Ishikawa (cell line): ENCODE measurements at regions not wholly inside any gene's neighbourhood (a gene's known extent, or its start where the extent isn't known, plus 50 kb on each side); places are given as distances from the start of the nearest gene placed in this dataset.

Source experiments
- CEBPB ChIP-seq: IDR thresholded peaks from 2 replicates; pipeline ENCODE4 v1.6.1; 2012
- CREB1 ChIP-seq: IDR thresholded peaks from 2 replicates; pipeline ENCODE4 v1.6.1; 2012; ENCODE audit warnings: low read depth
- EGR1 ChIP-seq: IDR thresholded peaks from 2 replicates; pipeline ENCODE4 v1.6.1; 2012
- EP300 ChIP-seq: IDR thresholded peaks from 2 replicates; pipeline ENCODE4 v1.6.1; 2012; ENCODE audit warnings: borderline replicate concordance
- FOXM1 ChIP-seq: IDR thresholded peaks from 2 replicates; pipeline ENCODE4 v1.6.1; 2012; ENCODE audit warnings: low read depth, borderline replicate concordance
- NFIC ChIP-seq: IDR thresholded peaks from 2 replicates; pipeline ENCODE4 v1.6.1; 2012
- RAD21 ChIP-seq: IDR thresholded peaks from 2 replicates; pipeline ENCODE4 v1.6.1; 2012; ENCODE audit warnings: low read depth
- TAF1 ChIP-seq: IDR thresholded peaks from 2 replicates; pipeline ENCODE4 v1.6.1; 2012; ENCODE audit warnings: low read depth, mild to moderate bottlenecking
- TCF12 ChIP-seq: IDR thresholded peaks from 2 replicates; pipeline ENCODE4 v1.6.1; 2012; ENCODE audit warnings: low read depth
- TEAD4 ChIP-seq: IDR thresholded peaks from 2 replicates; pipeline ENCODE4 v1.6.1; 2012
- YY1 ChIP-seq: IDR thresholded peaks from 2 replicates; pipeline ENCODE4 v1.6.1; 2012; ENCODE audit warnings: low read depth
- ZBTB7A ChIP-seq: IDR thresholded peaks from 2 replicates; pipeline ENCODE4 v1.6.1; 2012; ENCODE audit warnings: low read depth
- TF ChIP-seq, protein P1 (sequence below): IDR thresholded peaks from 2 replicates; pipeline ENCODE4 v1.6.1; 2012
- TF ChIP-seq, protein P2 (sequence below): IDR thresholded peaks from 2 replicates; pipeline ENCODE4 v1.6.1; 2012; ENCODE audit warnings: low read depth, mild to moderate bottlenecking
- TF ChIP-seq, protein P3 (sequence below): IDR thresholded peaks from 2 replicates; pipeline ENCODE4 v1.6.1; 2012

DNA sequence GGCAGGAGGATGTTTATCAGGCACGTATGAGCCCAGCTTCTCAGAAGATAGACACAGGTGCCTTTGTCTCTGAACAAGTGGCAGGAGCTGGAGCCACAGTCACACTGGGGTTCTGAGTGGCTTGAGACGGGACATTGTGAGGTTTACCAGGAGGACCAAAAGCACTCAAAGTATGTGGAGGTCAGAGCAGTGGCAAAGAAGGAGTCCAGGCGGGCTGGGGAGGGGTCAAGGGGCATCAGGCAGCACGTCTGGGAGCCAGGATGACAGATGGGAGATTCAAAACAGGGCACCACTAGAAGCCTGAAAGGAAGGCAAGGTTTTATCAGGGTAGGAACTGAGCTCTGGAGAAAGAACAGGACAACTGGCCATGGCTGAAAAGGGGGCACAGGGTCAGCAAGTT lies 67.2 kb upstream of the MARCHF10 start:
- no peak for TF ChIP-seq CREB1
- no peak for TF ChIP-seq NFIC
- TF ChIP-seq TEAD4: no peak
- TF ChIP-seq RAD21: no peak
- TF ChIP-seq, protein P1, sequence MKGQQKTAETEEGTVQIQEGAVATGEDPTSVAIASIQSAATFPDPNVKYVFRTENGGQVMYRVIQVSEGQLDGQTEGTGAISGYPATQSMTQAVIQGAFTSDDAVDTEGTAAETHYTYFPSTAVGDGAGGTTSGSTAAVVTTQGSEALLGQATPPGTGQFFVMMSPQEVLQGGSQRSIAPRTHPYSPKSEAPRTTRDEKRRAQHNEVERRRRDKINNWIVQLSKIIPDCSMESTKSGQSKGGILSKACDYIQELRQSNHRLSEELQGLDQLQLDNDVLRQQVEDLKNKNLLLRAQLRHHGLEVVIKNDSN: no peak
- no peak for TF ChIP-seq FOXM1
- no peak for TF ChIP-seq TAF1
- TF ChIP-seq, protein P2, sequence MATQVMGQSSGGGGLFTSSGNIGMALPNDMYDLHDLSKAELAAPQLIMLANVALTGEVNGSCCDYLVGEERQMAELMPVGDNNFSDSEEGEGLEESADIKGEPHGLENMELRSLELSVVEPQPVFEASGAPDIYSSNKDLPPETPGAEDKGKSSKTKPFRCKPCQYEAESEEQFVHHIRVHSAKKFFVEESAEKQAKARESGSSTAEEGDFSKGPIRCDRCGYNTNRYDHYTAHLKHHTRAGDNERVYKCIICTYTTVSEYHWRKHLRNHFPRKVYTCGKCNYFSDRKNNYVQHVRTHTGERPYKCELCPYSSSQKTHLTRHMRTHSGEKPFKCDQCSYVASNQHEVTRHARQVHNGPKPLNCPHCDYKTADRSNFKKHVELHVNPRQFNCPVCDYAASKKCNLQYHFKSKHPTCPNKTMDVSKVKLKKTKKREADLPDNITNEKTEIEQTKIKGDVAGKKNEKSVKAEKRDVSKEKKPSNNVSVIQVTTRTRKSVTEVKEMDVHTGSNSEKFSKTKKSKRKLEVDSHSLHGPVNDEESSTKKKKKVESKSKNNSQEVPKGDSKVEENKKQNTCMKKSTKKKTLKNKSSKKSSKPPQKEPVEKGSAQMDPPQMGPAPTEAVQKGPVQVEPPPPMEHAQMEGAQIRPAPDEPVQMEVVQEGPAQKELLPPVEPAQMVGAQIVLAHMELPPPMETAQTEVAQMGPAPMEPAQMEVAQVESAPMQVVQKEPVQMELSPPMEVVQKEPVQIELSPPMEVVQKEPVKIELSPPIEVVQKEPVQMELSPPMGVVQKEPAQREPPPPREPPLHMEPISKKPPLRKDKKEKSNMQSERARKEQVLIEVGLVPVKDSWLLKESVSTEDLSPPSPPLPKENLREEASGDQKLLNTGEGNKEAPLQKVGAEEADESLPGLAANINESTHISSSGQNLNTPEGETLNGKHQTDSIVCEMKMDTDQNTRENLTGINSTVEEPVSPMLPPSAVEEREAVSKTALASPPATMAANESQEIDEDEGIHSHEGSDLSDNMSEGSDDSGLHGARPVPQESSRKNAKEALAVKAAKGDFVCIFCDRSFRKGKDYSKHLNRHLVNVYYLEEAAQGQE: no peak
- TF ChIP-seq TCF12: no peak
- no peak for TF ChIP-seq ZBTB7A
- TF ChIP-seq YY1: no peak
- no peak for TF ChIP-seq EGR1
- TF ChIP-seq CEBPB: no peak
- no peak for TF ChIP-seq EP300
- TF ChIP-seq, protein P3, sequence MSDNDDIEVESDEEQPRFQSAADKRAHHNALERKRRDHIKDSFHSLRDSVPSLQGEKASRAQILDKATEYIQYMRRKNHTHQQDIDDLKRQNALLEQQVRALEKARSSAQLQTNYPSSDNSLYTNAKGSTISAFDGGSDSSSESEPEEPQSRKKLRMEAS: no peak

DNA sequence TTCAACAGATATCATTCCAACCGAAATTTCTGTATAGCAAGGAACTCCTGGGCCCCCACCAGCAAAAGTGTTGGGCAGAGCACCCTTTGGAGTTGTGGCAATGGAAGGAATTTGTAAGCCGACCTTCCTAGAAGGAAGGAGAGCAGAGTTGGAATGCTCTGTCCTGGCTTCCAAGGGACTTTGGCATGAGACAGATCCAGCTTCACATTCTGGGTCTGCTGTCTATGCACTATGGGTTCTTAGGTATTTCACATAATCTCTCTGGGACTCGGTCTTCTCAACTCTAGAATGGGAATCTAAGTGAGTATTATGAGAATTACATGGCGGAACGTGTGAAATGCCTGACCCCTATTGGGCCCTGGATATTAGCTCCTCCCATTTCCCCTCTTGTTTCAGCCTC lies 63.2 kb upstream of the MARCHF10 start:
- TF ChIP-seq NFIC (no peak), TAF1 (no peak), EP300 (no peak), CREB1 (no peak)
- TF ChIP-seq, protein P1: no peak
- TF ChIP-seq, protein P2: no peak

DNA sequence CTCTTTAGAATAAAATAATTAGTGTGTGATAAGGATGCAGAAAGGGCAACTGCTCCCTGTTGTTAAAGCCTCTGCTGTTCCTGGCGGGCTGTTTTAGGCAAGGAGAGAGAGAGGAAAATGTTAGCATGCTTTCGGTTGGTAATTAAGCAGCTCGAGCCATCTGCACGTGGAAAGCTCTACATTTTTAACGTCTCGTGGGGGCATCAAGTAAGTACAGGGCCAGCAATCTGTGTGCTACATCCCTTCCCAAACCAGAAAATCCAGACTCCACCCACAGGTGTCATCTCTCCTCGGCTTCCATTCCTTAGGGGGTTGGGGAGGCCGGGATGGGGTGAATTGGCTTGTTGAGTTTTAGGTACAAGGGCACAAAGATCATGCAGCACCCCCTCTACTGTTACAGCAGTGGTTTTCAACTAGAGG lies 62.4 kb upstream of the MARCHF10 start:
- TF ChIP-seq, protein P3: no peak
- no peak for TF ChIP-seq ZBTB7A
- TF ChIP-seq CEBPB: no peak
- no peak for TF ChIP-seq RAD21
- no peak for TF ChIP-seq NFIC

DNA sequence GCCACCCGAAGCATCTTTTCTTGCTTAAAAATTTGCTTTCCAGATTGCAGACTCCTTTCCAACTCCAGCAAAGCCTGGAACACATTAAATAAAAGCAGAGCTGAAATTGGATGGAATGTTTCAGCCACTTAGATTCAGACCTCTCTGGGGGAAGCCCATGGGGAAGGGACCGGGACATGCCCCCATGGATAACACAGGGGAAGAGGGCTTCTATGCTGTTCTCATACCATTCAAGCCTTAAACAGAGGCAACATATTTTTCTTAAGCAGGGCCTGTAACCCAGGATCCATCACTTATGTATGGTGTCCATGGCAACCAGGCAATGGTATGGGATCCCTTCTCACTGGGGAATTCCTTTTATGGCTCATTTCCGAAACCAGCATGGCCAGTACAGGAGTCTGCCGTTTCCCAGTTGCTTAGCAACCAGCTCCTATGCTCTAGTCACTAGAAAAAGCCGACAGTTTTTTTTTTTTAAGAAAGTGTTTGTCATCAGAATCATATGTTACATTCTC lies 62.0 kb upstream of the MARCHF10 start:
- TF ChIP-seq TEAD4: no peak
- TF ChIP-seq TAF1: no peak
- no peak for TF ChIP-seq FOXM1
- TF ChIP-seq TCF12: no peak
- no peak for TF ChIP-seq ZBTB7A
- TF ChIP-seq, protein P3: no peak
- no peak for TF ChIP-seq CEBPB
- TF ChIP-seq YY1: no peak
- TF ChIP-seq EP300: no peak
- TF ChIP-seq, protein P2: no peak
- TF ChIP-seq RAD21: no peak
- no peak for TF ChIP-seq CREB1
- TF ChIP-seq EGR1: no peak
- no peak for TF ChIP-seq NFIC
- TF ChIP-seq, protein P1: no peak

DNA sequence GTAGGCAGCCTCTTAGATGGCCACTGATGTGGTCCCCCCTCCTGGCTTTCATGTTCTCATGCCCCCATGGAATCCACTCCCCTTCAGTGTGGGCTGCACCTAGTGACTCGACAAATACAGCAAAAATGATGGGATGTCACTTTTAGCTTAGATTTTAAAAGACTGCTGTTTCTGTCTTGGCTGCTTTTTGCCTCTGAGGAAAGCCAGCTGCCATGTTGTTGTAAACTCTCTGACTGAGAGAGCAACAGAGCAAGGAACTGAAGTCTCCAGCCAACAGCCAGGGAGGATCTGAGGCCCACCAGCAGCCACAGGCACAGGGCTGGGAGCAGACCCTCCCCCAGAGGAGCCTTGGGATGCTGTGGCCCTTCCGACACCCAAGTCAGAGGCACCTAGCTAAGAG lies 60.6 kb upstream of the MARCHF10 start:
- no peak for TF ChIP-seq RAD21
- TF ChIP-seq, protein P2: no peak
- TF ChIP-seq, protein P1: no peak
- TF ChIP-seq NFIC: no peak
- TF ChIP-seq YY1: no peak
- no peak for TF ChIP-seq EP300
- TF ChIP-seq EGR1: no peak
- no peak for TF ChIP-seq TEAD4
- TF ChIP-seq CEBPB: no peak
- no peak for TF ChIP-seq CREB1
- no peak for TF ChIP-seq TCF12
- TF ChIP-seq FOXM1: no peak
- TF ChIP-seq, protein P3: no peak
- no peak for TF ChIP-seq ZBTB7A
